ENCODE measurements at regions not wholly inside any gene's neighbourhood (a gene's known extent, or its start where the extent isn't known, plus 50 kb on each side); places are given as distances from the start of the nearest gene placed in this dataset.

DNA sequence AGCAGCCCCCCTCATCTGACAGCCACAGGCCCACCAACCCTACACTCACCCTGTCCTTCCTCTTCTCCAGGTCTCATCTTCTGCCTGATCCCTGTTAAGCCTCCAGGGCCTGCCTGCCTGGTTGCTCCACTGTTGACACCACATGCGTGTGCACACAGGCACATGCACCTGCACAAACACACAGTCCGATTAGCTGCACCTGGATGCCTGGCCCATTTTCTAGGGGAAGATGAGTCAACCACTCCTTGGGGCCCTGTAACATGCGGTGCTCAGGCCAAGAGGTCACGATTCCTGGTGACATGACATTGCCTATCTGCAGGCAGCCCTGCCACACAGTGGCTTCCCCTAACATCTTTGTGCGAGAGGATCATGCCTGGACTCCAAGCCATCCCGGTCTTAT lies 498.4 kb downstream of the BCOR start:
- H3K4me1 ChIP-seq (ENCODE audit: control insufficient read depth in 3 of 3, insufficient read depth in 3 of 3, low read length in 3 of 3): peaks cover 0 to 4% (median 3%) of the 10 kb centered on the region in 3 donors
- H3K9ac ChIP-seq (ENCODE audit: low read depth in 1 of 3, low read length in 3 of 3): no peak overlapping the region
- no peak overlapping the region for H3K27ac ChIP-seq (ENCODE audit: low read depth, low read length)
- H3K36me3 ChIP-seq (ENCODE audit: control insufficient read depth in 3 of 3, insufficient read depth in 3 of 3, low read length in 3 of 3): no peaks in the 10 kb centered on the region
- H3K4me3 ChIP-seq (ENCODE audit: low read length in 3 of 3): no peak overlapping the region
- H3K27me3 ChIP-seq (ENCODE audit: control insufficient read depth in 3 of 3, insufficient read depth in 3 of 3, low read length in 3 of 3): no peaks in the 10 kb centered on the region
- no peaks in the 10 kb centered on the region for H3K9me3 ChIP-seq (ENCODE audit: control insufficient read depth in 3 of 3, low read length in 3 of 3)

DNA sequence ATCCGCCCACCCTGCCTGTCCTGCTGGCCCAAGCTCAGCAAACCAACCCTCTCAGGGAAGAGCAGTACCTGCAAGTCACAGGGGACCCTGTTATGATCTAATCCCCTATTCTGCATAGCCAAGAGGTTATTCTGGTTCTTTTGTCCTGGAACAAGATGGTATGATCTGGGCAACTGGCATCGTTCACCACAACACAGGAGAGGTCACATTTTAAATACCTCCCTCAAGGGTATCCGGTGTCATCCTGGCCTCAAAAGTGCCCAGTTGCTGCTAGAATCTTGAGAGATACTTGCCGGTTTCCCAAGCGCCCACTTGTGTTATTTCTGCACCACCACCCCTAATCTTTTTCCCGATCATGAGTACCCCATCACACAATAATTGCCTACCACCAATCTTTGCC lies 497.5 kb downstream of the BCOR start:
- no peak overlapping the region for H3K9ac ChIP-seq (ENCODE audit: low read depth in 1 of 3, low read length in 3 of 3)
- peaks cover 0 to 4% (median 3%) of the 10 kb centered on the region in 3 donors for H3K4me1 ChIP-seq (ENCODE audit: control insufficient read depth in 3 of 3, insufficient read depth in 3 of 3, low read length in 3 of 3)
- H3K9me3 ChIP-seq (ENCODE audit: control insufficient read depth in 3 of 3, low read length in 3 of 3): no peaks in the 10 kb centered on the region
- H3K27me3 ChIP-seq (ENCODE audit: control insufficient read depth in 3 of 3, insufficient read depth in 3 of 3, low read length in 3 of 3): no peaks in the 10 kb centered on the region
- no peaks in the 10 kb centered on the region for H3K36me3 ChIP-seq (ENCODE audit: control insufficient read depth in 3 of 3, insufficient read depth in 3 of 3, low read length in 3 of 3)
- no peak overlapping the region for H3K4me3 ChIP-seq (ENCODE audit: low read length in 3 of 3)
- H3K27ac ChIP-seq (ENCODE audit: low read depth, low read length): no peak overlapping the region

DNA sequence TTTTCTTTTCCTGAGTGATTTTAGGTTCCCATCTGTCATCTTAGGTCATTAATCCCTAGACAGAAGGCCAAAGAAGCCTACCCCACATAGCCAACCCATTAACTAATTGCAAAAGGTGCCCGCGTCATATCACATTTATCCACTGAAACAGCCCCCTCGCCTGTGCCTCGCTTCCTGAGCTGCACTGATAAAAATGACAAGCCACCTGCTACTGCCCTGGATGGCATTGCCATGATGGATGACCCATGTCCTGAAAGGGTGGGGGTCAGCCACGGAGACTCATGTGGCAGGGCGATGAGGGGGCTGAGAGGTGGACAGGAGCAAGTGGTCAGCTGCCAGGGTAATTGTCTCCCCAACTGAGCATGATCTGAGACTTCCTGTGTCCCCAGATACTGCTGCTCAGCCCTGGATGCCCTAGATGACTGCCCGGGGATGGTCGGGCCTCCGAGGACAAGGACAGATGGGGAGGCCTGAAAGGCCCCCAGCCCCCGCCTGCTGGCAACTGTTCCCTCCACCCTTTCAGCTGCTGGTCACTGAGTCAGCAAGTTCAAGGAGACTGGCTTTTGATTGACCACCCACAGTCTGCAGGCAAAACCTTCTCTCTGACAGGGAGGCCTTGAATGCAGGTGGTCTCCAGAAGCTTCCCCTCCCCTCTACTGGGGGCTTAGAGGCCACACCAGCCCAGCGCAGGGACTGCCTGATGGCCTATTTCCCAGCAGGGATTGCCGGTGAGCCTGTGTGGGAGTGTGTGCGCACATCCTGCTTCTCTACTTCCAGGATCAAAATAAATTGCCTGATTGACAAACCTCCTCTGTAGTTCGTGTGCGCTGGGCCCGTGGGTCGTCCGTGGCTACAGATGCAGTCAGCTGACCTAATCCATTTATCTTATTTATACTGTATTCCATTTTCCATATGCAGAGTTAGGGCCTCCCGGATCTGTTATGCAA lies 496.3 kb downstream of the BCOR start:
- Histone ChIP-seq H3K4me1 (ENCODE audit: control insufficient read depth in 3 of 3, insufficient read depth in 3 of 3, low read length in 3 of 3) (peaks cover 0 to 4% (median 3%) of the 10 kb centered on the region in 3 donors), H3K4me3 (ENCODE audit: low read length in 3 of 3) (no peak overlapping the region), H3K27me3 (ENCODE audit: control insufficient read depth in 3 of 3, insufficient read depth in 3 of 3, low read length in 3 of 3) (no peaks in the 10 kb centered on the region), H3K27ac (ENCODE audit: low read depth, low read length) (no peak overlapping the region), H3K9ac (ENCODE audit: low read depth in 1 of 3, low read length in 3 of 3) (no peak overlapping the region), H3K36me3 (ENCODE audit: control insufficient read depth in 3 of 3, insufficient read depth in 3 of 3, low read length in 3 of 3) (no peaks in the 10 kb centered on the region), H3K9me3 (ENCODE audit: control insufficient read depth in 3 of 3, low read length in 3 of 3) (no peaks in the 10 kb centered on the region)

DNA sequence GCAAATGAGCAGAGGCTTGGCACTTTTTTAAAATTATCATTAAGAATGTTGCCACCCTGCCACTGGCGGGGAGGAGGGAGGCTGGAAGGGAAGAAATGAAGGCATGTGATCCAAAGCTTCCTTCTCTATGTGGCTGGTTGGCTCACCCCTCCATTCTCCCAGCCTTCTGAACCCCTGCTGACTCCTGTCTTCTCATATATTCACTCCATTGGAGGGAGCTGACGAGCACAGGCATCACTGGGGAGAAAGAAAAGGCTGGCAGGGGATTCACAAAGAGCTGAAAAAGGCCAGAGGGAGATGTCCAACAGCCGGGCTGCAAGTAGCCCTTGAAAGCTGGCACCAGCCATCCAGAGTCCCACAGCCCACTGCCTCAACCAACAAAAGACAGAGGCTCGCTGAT lies 495.6 kb downstream of the BCOR start:
- Histone ChIP-seq H3K4me1 (ENCODE audit: control insufficient read depth in 3 of 3, insufficient read depth in 3 of 3, low read length in 3 of 3) (peaks cover 0 to 4% (median 3%) of the 10 kb centered on the region in 3 donors), H3K27ac (ENCODE audit: low read depth, low read length) (no peak overlapping the region), H3K9me3 (ENCODE audit: control insufficient read depth in 3 of 3, low read length in 3 of 3) (no peaks in the 10 kb centered on the region), H3K4me3 (ENCODE audit: low read length in 3 of 3) (no peak overlapping the region), H3K27me3 (ENCODE audit: control insufficient read depth in 3 of 3, insufficient read depth in 3 of 3, low read length in 3 of 3) (no peaks in the 10 kb centered on the region), H3K36me3 (ENCODE audit: control insufficient read depth in 3 of 3, insufficient read depth in 3 of 3, low read length in 3 of 3) (no peaks in the 10 kb centered on the region), H3K9ac (ENCODE audit: low read depth in 1 of 3, low read length in 3 of 3) (no peak overlapping the region)

DNA sequence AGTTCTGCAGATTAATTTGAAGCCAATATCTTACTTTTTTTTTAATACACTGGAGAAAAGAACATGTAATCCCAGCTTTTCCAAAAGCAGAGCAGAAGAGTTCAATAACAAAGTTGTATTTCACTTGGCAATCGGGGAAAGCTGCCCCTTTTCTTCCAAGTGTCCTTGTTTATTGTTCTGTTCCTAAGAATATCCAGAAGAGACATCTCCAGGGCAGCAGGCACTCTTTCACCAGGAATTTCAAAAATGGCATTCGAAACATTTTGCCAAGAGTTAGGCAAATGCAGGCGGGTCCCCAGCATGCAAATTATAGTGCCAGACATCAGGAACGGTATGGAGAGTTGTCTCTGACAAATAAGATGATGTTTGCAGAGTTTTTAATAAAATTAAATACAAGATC lies 494.5 kb downstream of the BCOR start:
- Histone ChIP-seq H3K4me1 (ENCODE audit: control insufficient read depth in 3 of 3, insufficient read depth in 3 of 3, low read length in 3 of 3) (peaks cover 0 to 4% (median 3%) of the 10 kb centered on the region in 3 donors), H3K36me3 (ENCODE audit: control insufficient read depth in 3 of 3, insufficient read depth in 3 of 3, low read length in 3 of 3) (no peaks in the 10 kb centered on the region), H3K27me3 (ENCODE audit: control insufficient read depth in 3 of 3, insufficient read depth in 3 of 3, low read length in 3 of 3) (no peaks in the 10 kb centered on the region), H3K4me3 (ENCODE audit: low read length in 3 of 3) (no peak overlapping the region), H3K9ac (ENCODE audit: low read depth in 1 of 3, low read length in 3 of 3) (no peak overlapping the region), H3K9me3 (ENCODE audit: control insufficient read depth in 3 of 3, low read length in 3 of 3) (no peaks in the 10 kb centered on the region), H3K27ac (ENCODE audit: low read depth, low read length) (no peak overlapping the region)

DNA sequence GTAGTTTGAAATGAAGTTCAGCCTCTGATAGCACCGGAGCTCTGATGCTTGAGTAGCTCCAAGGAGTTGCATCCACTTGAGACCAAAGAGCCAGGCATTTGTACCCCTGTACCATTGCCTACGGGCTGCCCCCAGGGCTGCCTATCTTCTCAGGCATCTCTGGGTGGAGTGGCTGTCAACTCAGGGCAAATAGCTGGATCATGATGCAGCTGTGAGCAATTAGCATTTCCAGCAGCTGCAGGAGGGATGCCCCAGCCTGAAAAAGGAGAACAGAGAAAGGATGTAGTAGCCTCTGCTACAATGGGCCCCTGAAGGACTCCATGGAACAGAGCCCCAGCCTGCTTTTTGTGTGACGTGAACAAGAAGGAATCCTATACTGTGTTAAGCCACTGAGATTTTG lies 492.6 kb downstream of the BCOR start:
- Histone ChIP-seq H3K36me3 (ENCODE audit: control insufficient read depth in 3 of 3, insufficient read depth in 3 of 3, low read length in 3 of 3) (no peaks in the 10 kb centered on the region), H3K9ac (ENCODE audit: low read depth in 1 of 3, low read length in 3 of 3) (no peak overlapping the region), H3K4me1 (ENCODE audit: control insufficient read depth in 3 of 3, insufficient read depth in 3 of 3, low read length in 3 of 3) (peaks cover 0 to 4% (median 3%) of the 10 kb centered on the region in 3 donors), H3K27ac (ENCODE audit: low read depth, low read length) (no peak overlapping the region), H3K4me3 (ENCODE audit: low read length in 3 of 3) (no peak overlapping the region), H3K27me3 (ENCODE audit: control insufficient read depth in 3 of 3, insufficient read depth in 3 of 3, low read length in 3 of 3) (no peaks in the 10 kb centered on the region), H3K9me3 (ENCODE audit: control insufficient read depth in 3 of 3, low read length in 3 of 3) (no peaks in the 10 kb centered on the region)

DNA sequence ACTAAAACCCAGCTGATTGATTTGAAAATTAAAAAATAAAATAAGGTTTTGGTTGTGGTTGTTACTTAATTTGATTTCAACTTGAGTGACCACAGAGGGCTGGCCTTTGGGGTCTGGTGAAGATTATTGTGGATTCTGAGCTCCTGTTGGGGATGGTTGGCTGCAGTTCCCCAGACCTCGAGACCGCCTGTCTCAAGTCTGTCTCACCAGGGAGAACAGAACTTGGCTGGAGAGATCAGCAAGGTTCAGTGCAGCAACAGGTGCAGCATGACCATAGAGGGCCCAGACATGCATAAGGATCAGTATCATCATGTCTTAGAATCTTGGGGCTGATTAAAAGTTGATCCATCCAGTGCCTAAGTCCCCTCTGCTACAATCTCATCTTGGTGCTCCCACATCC lies 491.9 kb downstream of the BCOR start:
- Histone ChIP-seq H3K4me1 (ENCODE audit: control insufficient read depth in 3 of 3, insufficient read depth in 3 of 3, low read length in 3 of 3) (peaks cover 0 to 2% (median 0%) of the 10 kb centered on the region in 3 donors), H3K36me3 (ENCODE audit: control insufficient read depth in 3 of 3, insufficient read depth in 3 of 3, low read length in 3 of 3) (no peaks in the 10 kb centered on the region), H3K27me3 (ENCODE audit: control insufficient read depth in 3 of 3, insufficient read depth in 3 of 3, low read length in 3 of 3) (no peaks in the 10 kb centered on the region), H3K9ac (ENCODE audit: low read depth in 1 of 3, low read length in 3 of 3) (no peak overlapping the region), H3K4me3 (ENCODE audit: low read length in 3 of 3) (no peak overlapping the region), H3K27ac (ENCODE audit: low read depth, low read length) (no peak overlapping the region), H3K9me3 (ENCODE audit: control insufficient read depth in 3 of 3, low read length in 3 of 3) (no peaks in the 10 kb centered on the region)

DNA sequence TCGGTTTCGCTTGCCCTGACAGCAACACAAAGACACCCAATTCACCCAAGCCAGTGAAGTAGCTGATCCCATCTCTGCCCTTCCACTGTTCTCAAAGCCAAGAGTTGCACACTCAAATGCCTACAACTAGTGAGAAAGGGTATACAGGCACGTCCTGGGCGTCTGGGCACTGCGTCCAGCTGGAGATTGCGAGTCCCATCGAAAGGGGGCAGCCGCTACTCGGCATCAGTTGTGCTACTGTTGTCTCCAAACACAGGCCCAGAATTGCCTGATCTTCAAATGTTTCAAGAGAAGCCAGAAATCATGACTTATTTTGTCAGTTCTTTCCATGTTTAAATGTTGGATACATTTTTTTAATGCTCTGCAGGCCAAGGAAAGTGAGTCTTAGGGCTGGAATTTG lies 487.8 kb downstream of the BCOR start:
- no peak overlapping the region for H3K4me3 ChIP-seq (ENCODE audit: low read length in 3 of 3)
- no peaks in the 10 kb centered on the region for H3K36me3 ChIP-seq (ENCODE audit: control insufficient read depth in 3 of 3, insufficient read depth in 3 of 3, low read length in 3 of 3)
- no peak overlapping the region for H3K9ac ChIP-seq (ENCODE audit: low read depth in 1 of 3, low read length in 3 of 3)
- H3K27me3 ChIP-seq (ENCODE audit: control insufficient read depth in 3 of 3, insufficient read depth in 3 of 3, low read length in 3 of 3): no peaks in the 10 kb centered on the region
- no peaks in the 10 kb centered on the region for H3K9me3 ChIP-seq (ENCODE audit: control insufficient read depth in 3 of 3, low read length in 3 of 3)
- H3K4me1 ChIP-seq (ENCODE audit: control insufficient read depth in 3 of 3, insufficient read depth in 3 of 3, low read length in 3 of 3): peaks cover 8 to 15% (median 13%) of the 10 kb centered on the region in 3 donors
- H3K27ac ChIP-seq (ENCODE audit: low read depth, low read length): no peak overlapping the region

DNA sequence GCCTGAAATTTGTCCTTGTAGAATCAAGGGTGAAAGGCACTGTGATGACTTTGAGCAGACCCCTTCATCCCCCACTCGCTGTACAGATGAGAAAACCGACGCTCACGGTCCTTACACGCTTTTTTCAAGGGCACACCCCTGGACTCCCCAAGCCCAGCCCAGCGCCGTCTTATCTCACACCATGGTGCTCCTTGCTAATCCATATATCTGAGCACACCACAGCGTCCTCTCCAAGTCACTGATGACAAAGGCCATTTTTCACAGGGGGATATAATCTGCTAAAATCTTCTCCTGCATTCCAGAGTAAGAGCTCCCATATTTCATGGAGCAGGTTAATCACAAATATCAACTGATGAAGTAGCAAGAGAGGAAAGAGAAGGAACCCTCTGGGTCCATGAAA lies 486.3 kb downstream of the BCOR start:
- H3K9me3 ChIP-seq (ENCODE audit: control insufficient read depth in 3 of 3, low read length in 3 of 3): no peaks in the 10 kb centered on the region
- no peaks in the 10 kb centered on the region for H3K36me3 ChIP-seq (ENCODE audit: control insufficient read depth in 3 of 3, insufficient read depth in 3 of 3, low read length in 3 of 3)
- no peak overlapping the region for H3K27ac ChIP-seq (ENCODE audit: low read depth, low read length)
- no peak overlapping the region for H3K9ac ChIP-seq (ENCODE audit: low read depth in 1 of 3, low read length in 3 of 3)
- no peak overlapping the region for H3K4me3 ChIP-seq (ENCODE audit: low read length in 3 of 3)
- no peaks in the 10 kb centered on the region for H3K27me3 ChIP-seq (ENCODE audit: control insufficient read depth in 3 of 3, insufficient read depth in 3 of 3, low read length in 3 of 3)
- H3K4me1 ChIP-seq (ENCODE audit: control insufficient read depth in 3 of 3, insufficient read depth in 3 of 3, low read length in 3 of 3): peaks cover 9 to 15% (median 13%) of the 10 kb centered on the region in 3 donors

DNA sequence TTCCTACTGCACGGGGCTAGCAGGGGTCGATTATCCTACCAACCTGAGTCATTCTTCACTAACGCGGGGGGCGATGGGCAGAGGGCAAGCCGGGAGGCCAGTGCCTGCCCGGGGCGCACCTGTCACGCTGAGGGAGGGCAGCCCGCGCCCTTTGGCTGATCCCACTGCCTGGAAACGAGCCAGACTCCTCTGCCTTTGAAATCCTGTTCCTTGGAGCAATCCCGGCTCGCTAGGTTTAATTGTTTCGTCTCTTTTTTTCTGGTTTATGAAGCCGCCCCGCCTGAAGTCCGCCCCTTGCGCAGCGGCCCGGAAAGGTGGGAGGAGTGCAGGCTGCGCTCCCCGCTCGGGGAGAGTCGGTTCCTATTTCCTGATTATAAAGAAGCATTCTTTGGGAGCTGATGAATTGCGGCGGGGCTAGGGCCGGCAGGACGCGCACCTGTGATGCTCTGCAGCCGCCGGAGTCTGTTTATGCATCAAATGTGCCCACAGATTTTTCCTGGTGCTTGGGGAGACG lies 484.2 kb downstream of the BCOR start:
- no peaks in the 10 kb centered on the region for H3K27me3 ChIP-seq (ENCODE audit: control insufficient read depth in 3 of 3, insufficient read depth in 3 of 3, low read length in 3 of 3)
- H3K36me3 ChIP-seq (ENCODE audit: control insufficient read depth in 3 of 3, insufficient read depth in 3 of 3, low read length in 3 of 3): no peaks in the 10 kb centered on the region
- H3K9me3 ChIP-seq (ENCODE audit: control insufficient read depth in 3 of 3, low read length in 3 of 3): no peaks in the 10 kb centered on the region
- peaks cover 9 to 15% (median 13%) of the 10 kb centered on the region in 3 donors for H3K4me1 ChIP-seq (ENCODE audit: control insufficient read depth in 3 of 3, insufficient read depth in 3 of 3, low read length in 3 of 3)
- H3K4me3 ChIP-seq (ENCODE audit: low read length in 3 of 3): peak overlapping the region in 2 of 3 donors; percentile 21 to 35
- no peak overlapping the region for H3K27ac ChIP-seq (ENCODE audit: low read depth, low read length)
- H3K9ac ChIP-seq (ENCODE audit: low read depth in 1 of 3, low read length in 3 of 3): peak overlapping the region in 2 of 3 donors; percentile 3 to 62

Measured in skeletal muscle tissue (tissue), 3 donors.